HG03095 (cell line): ENCODE measurements at regions not wholly inside any gene's neighbourhood (a gene's known extent, or its start where the extent isn't known, plus 50 kb on each side); places are given as distances from the start of the nearest gene placed in this dataset.

Experiments
- ATAC-seq: cut with Tn5 transposase; IDR thresholded peaks from one replicate; pipeline ENCODE4 v1.9.1; 2021; ENCODE audit warnings: moderate library complexity; ENCODE audit not compliant: unreplicated experiment

- no peak for ATAC-seq
Measured at GRCh38 chr13:106789911-106790310, 222.0 kb upstream of the ARGLU1 start.

DNA sequence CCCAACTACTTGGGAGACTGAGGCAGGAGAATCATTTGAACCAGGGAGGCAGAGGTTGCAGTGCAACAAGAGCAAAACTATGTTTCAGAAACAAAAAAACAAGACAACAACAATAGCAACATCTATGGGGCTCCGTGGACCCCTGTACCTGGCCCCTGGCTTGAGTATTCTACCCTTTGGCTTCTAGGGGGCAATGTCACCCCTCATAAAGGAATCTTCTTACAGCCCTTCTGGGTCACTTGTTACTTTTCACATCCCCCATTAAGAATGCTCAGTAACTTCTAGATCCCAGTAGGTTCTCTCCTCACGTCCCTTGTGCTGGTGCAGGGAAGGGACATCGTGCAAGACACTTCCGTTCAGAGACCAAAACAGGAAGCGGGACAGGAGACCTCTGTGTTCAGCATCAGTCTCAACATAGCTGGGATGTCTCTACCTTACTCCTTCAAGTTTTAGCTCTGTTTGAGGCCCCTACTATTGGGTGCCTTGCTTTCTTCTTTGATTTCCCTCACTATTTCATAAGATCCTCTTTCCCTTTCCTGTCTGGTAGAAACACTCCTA lies 218.1 kb upstream of the ARGLU1 start:
- no peak for ATAC-seq

DNA sequence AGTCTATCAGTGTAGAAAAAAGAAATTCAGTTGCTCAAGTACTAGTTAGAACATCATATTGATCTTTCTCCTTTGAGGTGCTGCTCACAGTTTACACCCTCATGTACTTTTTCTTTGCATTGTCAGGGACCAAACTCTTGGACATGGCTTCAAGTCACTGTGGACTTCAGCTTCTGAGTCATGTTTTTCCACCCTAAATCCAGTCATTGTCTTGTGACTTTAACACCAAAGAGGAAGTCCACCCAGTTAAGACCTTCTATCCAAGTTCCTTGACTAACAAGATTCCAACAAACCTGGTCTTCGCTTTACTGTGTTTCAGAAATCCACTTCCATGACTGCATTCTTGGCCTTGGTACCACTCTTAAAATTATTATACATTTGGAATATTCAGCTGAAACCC lies 206.7 kb upstream of the ARGLU1 start:
- no peak for ATAC-seq

GRCh38 chr13:106772006-106772601 lies 204.2 kb upstream of the ARGLU1 start:
- ATAC-seq: no peak

DNA sequence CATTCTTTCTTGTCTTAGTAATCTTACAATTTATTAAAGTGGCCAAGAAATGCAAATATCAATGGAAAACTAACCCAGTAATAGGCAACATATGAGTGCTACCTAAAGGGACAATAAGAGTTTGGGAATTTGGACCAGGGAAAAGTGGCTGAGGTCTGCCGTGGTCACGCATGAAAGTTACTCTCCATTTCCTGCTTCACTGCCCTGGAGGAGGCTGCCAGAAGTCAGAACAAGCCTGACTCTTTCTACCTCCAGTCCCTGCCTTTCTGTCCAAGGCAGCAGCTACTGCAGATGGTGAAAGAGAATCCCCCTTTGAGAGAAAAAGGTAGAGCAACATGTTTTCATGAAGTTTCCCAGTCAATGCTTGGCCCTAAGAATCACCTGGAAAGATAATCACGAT lies 201.1 kb upstream of the ARGLU1 start:
- no peak for ATAC-seq

- ATAC-seq: no peak
Measured at GRCh38 chr13:106762708-106763107, 194.8 kb upstream of the ARGLU1 start.

- no peak for ATAC-seq
Measured at GRCh38 chr13:106756446-106756845, 188.5 kb upstream of the ARGLU1 start.

DNA sequence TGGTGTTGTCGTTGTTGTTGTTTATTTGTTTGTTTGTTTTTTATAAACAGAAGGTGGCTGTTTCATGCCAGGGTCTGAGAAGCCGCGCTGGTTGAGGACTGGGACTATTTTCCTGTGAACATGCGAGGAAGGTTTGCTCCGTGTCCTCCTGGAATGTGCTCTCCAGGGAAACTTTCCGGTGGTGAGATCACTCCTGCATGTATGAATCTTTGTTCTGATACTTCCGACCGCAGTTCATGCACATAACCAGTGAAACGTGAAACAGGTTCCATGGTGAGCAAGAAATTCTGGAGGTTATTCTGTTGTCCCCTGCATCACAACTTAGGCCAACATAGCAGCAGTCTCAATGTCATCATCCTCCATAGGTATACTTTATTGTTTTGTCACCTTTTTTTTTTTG lies 187.6 kb upstream of the ARGLU1 start:
- ATAC-seq: no peak

DNA sequence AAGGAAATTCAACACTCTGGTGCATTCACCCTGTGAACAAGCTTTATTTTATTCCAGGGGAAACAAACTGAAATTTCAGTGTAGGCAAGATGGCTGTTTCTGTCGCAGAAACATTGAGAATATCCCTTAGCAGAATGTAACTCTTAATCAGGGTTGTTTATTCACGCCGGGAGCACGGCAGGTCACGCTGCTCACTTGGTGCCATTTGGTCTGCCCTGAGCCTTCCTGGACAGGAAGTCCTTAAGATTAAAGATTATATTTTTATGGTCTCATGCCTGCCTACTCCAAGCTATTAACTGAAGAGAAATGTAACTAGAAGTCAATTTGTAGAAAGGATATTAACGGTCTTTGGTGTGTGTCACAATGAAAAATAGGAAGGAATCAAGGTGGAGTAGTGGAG lies 185.3 kb upstream of the ARGLU1 start:
- ATAC-seq: no peak

- ATAC-seq: no peak
Measured at GRCh38 chr13:106752584-106753170, 184.7 kb upstream of the ARGLU1 start.

GRCh38 chr13:106748785-106749184 lies 180.8 kb upstream of the ARGLU1 start:
- ATAC-seq: no peak

DNA sequence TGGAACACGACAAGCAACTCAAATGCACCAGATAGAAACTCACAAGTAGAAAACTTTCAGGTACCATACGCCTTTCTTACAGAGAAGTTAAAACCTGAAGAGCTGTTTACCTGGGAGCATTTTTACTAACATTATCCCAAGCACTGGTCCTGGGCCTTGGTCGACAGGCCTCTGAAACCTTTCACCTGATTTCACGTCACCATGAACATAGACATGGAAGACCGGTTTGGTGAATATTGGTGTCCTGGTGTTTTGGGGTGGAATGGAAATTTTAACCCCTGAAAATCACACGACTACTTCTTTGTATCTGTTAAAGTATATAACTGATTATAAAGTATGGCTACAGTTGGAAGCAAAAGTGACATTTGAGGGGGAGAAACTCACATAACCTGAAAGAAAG lies 176.6 kb upstream of the ARGLU1 start:
- ATAC-seq: no peak

DNA sequence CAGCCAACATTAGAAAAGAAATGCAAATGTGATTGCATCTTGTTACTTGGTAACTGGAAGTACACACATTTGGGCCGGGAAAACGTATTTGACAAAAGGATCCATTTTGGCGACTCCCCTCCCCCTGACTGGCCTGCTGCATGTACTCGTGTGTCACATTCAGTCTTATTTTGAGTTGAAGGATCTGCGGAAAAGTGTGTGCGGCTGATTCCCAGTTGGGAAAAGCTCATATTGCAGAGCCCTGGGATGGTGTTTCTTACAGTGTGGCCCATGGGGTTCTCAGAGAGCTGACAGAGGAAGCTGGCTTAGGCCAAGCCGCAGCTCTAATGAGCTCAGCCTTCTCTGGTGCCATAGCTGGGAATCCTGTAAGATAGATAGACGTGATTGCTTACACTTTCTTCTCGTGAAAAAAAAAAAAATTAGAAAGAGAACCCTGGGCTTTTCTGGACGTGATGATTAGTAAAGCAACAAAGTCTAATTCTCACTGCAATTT lies 170.3 kb upstream of the ARGLU1 start:
- ATAC-seq: no peak

GRCh38 chr13:106736941-106737340 lies 169.0 kb upstream of the ARGLU1 start:
- ATAC-seq: no peak

GRCh38 chr13:106734198-106734597 lies 166.3 kb upstream of the ARGLU1 start:
- no peak for ATAC-seq

DNA sequence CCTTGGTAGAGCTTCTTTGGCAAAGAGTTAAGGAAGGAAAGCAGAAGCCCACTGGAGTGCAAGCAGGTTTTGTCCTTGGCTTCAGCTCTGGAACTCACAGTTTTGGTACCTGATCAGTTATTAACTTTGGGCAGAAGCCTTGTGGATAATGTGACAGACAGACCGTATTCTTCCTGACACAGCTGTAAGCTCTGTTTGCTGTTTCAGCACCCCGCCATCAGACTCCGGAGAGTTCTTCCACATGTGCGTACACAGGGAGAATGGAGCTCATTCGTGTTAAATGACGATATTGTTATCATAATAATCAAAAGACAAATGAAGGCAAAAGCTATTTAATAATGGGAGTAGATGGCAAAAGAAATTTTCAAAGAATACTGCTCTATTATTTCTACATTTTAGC lies 155.1 kb upstream of the ARGLU1 start:
- no peak for ATAC-seq

DNA sequence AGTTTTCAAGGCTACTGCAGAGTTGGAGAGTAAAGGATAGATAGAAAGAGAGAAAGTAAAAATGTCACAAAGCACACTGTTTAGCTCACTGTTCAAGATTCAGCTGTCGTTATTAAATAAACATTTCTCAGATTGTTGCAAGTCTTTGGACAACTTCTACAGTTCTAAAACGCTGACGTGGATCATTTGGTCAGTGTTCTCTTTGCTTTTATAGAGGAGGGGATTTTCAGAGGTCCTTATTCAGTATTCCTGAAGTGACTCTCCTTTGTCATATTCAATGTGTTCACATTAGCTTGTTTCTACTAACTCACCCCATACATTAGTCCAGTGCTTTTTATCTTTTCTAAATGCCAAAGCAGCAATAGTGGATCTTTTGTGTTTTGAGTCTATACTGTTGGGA lies 154.7 kb upstream of the ARGLU1 start:
- no peak for ATAC-seq

GRCh38 chr13:106721599-106721998 lies 153.7 kb upstream of the ARGLU1 start:
- ATAC-seq: no peak

- no peak for ATAC-seq
Measured at GRCh38 chr13:106714271-106714982, 146.5 kb upstream of the ARGLU1 start.

DNA sequence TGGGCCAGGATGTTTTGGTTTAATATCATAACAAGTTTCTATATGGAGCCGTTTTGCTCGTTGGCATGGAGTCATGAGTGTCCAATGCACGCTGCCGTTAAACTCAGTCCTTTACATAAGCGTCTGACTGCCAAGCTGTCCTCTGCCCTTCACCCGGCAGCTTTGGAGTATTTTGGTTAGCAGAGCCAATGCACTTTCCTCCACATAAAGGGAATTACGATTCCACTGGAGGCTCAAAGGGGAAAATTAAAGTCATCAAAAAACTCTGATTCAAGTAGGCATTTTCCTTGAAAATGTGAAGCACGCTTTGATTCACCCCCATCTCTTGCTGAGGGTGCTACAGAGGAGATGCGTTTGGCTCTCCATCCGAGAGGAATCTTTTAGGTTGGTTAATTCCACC lies 144.4 kb upstream of the ARGLU1 start:
- ATAC-seq: no peak

DNA sequence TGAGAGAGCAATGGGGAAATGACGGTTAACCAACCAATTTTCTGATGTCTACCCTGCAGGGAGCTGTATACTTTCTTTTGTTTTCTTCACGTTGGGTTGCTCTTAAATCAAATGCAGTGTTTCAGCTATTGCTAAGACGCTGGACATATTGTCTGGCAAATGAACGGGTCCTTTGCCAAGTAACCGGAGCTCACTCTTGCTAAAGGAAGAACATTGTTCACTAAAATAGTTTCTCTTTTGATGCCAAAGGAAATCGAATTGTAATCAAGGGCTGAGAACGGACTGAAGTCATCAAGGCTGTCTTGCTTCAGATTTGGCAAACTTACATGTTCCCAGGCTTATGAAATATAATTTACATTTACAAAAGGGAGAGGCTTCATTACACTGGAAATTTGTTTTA lies 142.3 kb upstream of the ARGLU1 start:
- no peak for ATAC-seq

DNA sequence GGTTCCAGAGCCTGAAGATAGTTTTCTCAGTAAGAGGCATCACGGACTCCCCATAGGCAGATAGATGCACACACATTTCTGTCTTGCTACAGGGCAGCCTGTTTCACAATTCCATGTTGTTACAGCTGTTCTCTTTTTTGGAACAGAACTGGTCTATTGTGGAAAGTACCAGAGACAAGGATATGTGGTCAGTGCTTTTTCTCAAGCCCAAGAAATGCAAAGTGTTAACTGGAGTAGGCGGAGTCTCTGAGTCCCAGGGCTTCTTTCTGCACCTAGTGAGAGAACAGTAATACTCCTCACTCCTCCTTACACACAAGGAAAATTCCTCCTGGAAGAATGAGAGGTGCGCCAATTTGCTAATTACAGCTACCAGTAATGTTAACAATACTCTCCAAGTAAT lies 141.6 kb upstream of the ARGLU1 start:
- ATAC-seq: no peak
